Panc1 (cell line): ENCODE measurements at regions not wholly inside any gene's neighbourhood (a gene's known extent, or its start where the extent isn't known, plus 50 kb on each side); places are given as distances from the start of the nearest gene placed in this dataset.

ENCODE experiments used
- ATAC-seq: fragments of 200-7000 bp; cut with Tn5 transposase; 2 replicates; pipeline ENCODE4 v1.9.1; 2020; ENCODE audit warnings: mild to moderate bottlenecking, moderate library complexity
- BruUV-seq: library from RNA; stranded (reverse); fragments of 400-500 nt; replicated peaks from 2 replicates; lab custom pipeline; 2021; lab: Mats Ljungman, UMichigan
- CTCF ChIA-PET: fragments of 300-600 bp; sonication (Branson Sonifier 250); formaldehyde crosslinking; loops from one replicate; lab custom pipeline; 2022; ENCODE audit warnings: antibody characterized with exemption; lab: Charles Lee
- POLR2A ChIA-PET: fragments of 300-600 bp; sonication (Branson Sonifier 250); formaldehyde crosslinking; loops from one replicate; lab custom pipeline; 2022; ENCODE audit warnings: antibody characterized with exemption; lab: Charles Lee
- DNase-seq: peaks from one replicate; pipeline ENCODE4 v3.0.0-alpha.2; 2010; ENCODE audit warnings: low read depth, low spot score
- H3K27ac ChIP-seq: 2 replicates; pipeline ENCODE4 v1.5.1; 2011; ENCODE audit warnings: mild to moderate bottlenecking, low read length, inconsistent platforms
- H3K27me3 ChIP-seq: fragments of 200-500 bp; sonication (Bioruptor generic); 2 replicates; pipeline ENCODE4 v1.6.0; 2014; ENCODE audit warnings: low read length, inconsistent platforms; ENCODE audit not compliant: control insufficient read depth, insufficient read depth
- H3K36me3 ChIP-seq: fragments of 200-500 bp; sonication (Bioruptor generic); 2 replicates; pipeline ENCODE4 v1.5.1; 2014; ENCODE audit warnings: inconsistent platforms, mild to moderate bottlenecking, low read length, moderate library complexity; ENCODE audit not compliant: control insufficient read depth, insufficient read depth
- H3K4me1 ChIP-seq: 2 replicates; pipeline ENCODE4 v1.5.1; 2011; ENCODE audit warnings: inconsistent platforms, mild to moderate bottlenecking, low read length, moderate library complexity; ENCODE audit not compliant: control insufficient read depth, insufficient read depth
- H3K4me3 ChIP-seq, 2 experiments: 2 replicates each; pipeline ENCODE4 v1.5.1; 2011 to 2012; ENCODE audit warnings: low read depth in 2 of 2, low read length in 2 of 2, mild to moderate bottlenecking in 2 of 2, inconsistent platforms in 1 of 2, moderate library complexity in 1 of 2
- H3K9me3 ChIP-seq: fragments of 200-500 bp; sonication (Bioruptor generic); 2 replicates; pipeline ENCODE4 v1.5.1; 2014; ENCODE audit warnings: low read depth, mild to moderate bottlenecking, inconsistent platforms, low read length, moderate library complexity; ENCODE audit not compliant: control insufficient read depth, insufficient read depth
- CTCF ChIP-seq: fragments of 450-650 bp; IDR thresholded peaks from 2 replicates; pipeline ENCODE4 v1.5.1; 2017; ENCODE audit warnings: mild to moderate bottlenecking
- POLR2AphosphoS5 ChIP-seq: IDR thresholded peaks from 2 replicates; pipeline ENCODE4 v1.6.1; 2012; ENCODE audit warnings: mild to moderate bottlenecking, low read depth, low read length, moderate library complexity
- REST ChIP-seq, 2 experiments: IDR thresholded peaks; 2 replicates each; pipeline ENCODE4 v1.6.1; 2011 to 2012; ENCODE audit warnings: low read depth in 2 of 2, control low read depth in 1 of 2, low read length in 1 of 2, mild to moderate bottlenecking in 1 of 2, moderate library complexity in 1 of 2; ENCODE audit not compliant: insufficient read depth in 1 of 2
- SIN3A ChIP-seq: IDR thresholded peaks from 2 replicates; pipeline ENCODE4 v1.6.1; 2012; ENCODE audit warnings: low read depth, mild to moderate bottlenecking, low read length, moderate library complexity, borderline replicate concordance; ENCODE audit not compliant: insufficient read depth
- TCF7L2 ChIP-seq: IDR thresholded peaks from 2 replicates; pipeline ENCODE4 v1.6.1; 2011; ENCODE audit warnings: mild to moderate bottlenecking, low read depth, low read length, inconsistent platforms
- in situ Hi-C: cut with HindIII; loops from 2 replicates; pipeline ENCODE4 v1.10.0; 2016; ENCODE audit warnings: low sequenced_read_pairs, low pct_unique_long_range_greater_than_20kb
- intact Hi-C: fragments of 100-400 bp; cut with micrococcal nuclease; formaldehyde crosslinking; loops from one replicate; pipeline ENCODE4 v1.10.0; 2022; ENCODE audit not compliant: unreplicated experiment

- ChIA-PET CTCF (no interaction called here), POLR2A (no interaction called here)
- Histone ChIP-seq H3K4me1 (no peaks in the 10 kb centered on the region), H3K27me3 (no peaks in the 10 kb centered on the region), H3K27ac (no peak overlapping the region), H3K36me3 (no peaks in the 10 kb centered on the region), H3K4me3 (no peak overlapping the region), H3K9me3 (no peaks in the 10 kb centered on the region)
- TF ChIP-seq POLR2AphosphoS5 (no peak), CTCF (no peak), TCF7L2 (no peak), SIN3A (no peak), REST (IDR thresholded peaks at IDR 0.05; ENCODE audit: insufficient read depth in 1 of 2, low read depth in 2 of 2, low read length in 1 of 2) (no peak)
- ATAC-seq (no peak), DNase-seq (no peak)
- no TSS peak for BruUV-seq
- intact Hi-C loops, result no loop called here
- in situ Hi-C loops, result no loop called here
Observed at GRCh38 chr2:52386433-52387030, 1354.6 kb upstream of the NRXN1 start.

DNA sequence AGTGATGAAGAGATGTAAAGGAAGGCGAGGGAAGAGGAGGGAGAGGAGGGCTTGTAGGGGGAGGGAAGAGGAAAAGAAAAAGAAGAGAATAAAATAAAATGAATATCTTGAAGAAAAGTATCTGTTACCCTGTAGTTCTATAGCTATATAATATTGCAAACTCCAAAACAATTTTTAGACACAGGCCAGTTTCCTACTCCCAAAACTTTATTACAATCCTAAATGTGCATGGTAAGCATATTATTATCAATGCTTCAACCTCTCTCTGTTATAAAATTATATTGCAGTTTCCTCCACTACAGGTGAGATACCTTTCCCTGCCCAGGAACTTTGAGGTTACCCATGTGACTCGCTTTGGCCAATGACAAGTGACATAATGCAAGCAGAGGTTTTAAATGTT is 1351.6 kb upstream of the NRXN1 start:
- Histone ChIP-seq H3K4me3 (no peak overlapping the region), H3K27me3 (no peaks in the 10 kb centered on the region), H3K36me3 (no peaks in the 10 kb centered on the region), H3K4me1 (no peaks in the 10 kb centered on the region), H3K27ac (no peak overlapping the region), H3K9me3 (no peaks in the 10 kb centered on the region)
- BruUV-seq, result no TSS peak
- CTCF ChIA-PET, result no interaction called here
- in situ Hi-C loops (no loop called here), intact Hi-C loops (no loop called here)
- POLR2A ChIA-PET, result no interaction called here
- DNase-seq (no peak), ATAC-seq (no peak)
- no peak for TF ChIP-seq REST (IDR thresholded peaks at IDR 0.05; ENCODE audit: insufficient read depth in 1 of 2, low read depth in 2 of 2, low read length in 1 of 2)
- TF ChIP-seq SIN3A, result no peak
- TF ChIP-seq TCF7L2, result no peak
- no peak for TF ChIP-seq POLR2AphosphoS5
- no peak for TF ChIP-seq CTCF
